ENCODE measurements at regions not wholly inside any gene's neighbourhood (a gene's known extent, or its start where the extent isn't known, plus 50 kb on each side); places are given as distances from the start of the nearest gene placed in this dataset.
"Not testable (repeated sequence)": the region's sequence is repeated elsewhere in the genome, so short reads cannot be mapped to it uniquely, and the experiment has no call there.

- no peak for DNase-seq
Observed at GRCh38 chr14:26655128-26655527, 57.3 kb upstream of the NOVA1 start.

GRCh38 chr14:26663506-26663905, 65.7 kb upstream of the NOVA1 start:
- no peak for DNase-seq

- not testable (repeated sequence) for DNase-seq
Observed at GRCh38 chr14:26678732-26679420, 81.0 kb upstream of the NOVA1 start.

- DNase-seq, result no peak
Observed at GRCh38 chr14:26685401-26685800, 87.6 kb upstream of the NOVA1 start.

GRCh38 chr14:26687301-26687837, 89.5 kb upstream of the NOVA1 start:
- DNase-seq, result no peak

GRCh38 chr14:26694521-26694920, 96.7 kb upstream of the NOVA1 start:
- DNase-seq, result no peak

- DNase-seq, result no peak
Observed at GRCh38 chr14:26702721-26703230, 104.9 kb upstream of the NOVA1 start.

GRCh38 chr14:26703686-26704366, 106.0 kb upstream of the NOVA1 start:
- DNase-seq, result no peak

- no peak for DNase-seq
Observed at GRCh38 chr14:26707234-26707633, 109.4 kb upstream of the NOVA1 start.

- no peak for DNase-seq
Observed at GRCh38 chr14:26709019-26709418, 111.2 kb upstream of the NOVA1 start.

GRCh38 chr14:26719514-26719913, 121.7 kb upstream of the NOVA1 start:
- DNase-seq, result no peak

GRCh38 chr14:26722258-26722657, 124.4 kb upstream of the NOVA1 start:
- no peak for DNase-seq

GRCh38 chr14:26729851-26730250, 132.0 kb upstream of the NOVA1 start:
- DNase-seq, result no peak

- no peak for DNase-seq
Observed at GRCh38 chr14:26730929-26731618, 133.2 kb upstream of the NOVA1 start.

GRCh38 chr14:26735811-26736210, 138.0 kb upstream of the NOVA1 start:
- no peak for DNase-seq

- DNase-seq, result no peak
Observed at GRCh38 chr14:26738571-26738970, 140.7 kb upstream of the NOVA1 start.

- no peak for DNase-seq
Observed at GRCh38 chr14:26741711-26742212, 143.9 kb upstream of the NOVA1 start.

- no peak for DNase-seq
Observed at GRCh38 chr14:26743284-26743683, 145.5 kb upstream of the NOVA1 start.

- no peak for DNase-seq
Observed at GRCh38 chr14:26744903-26745302, 147.1 kb upstream of the NOVA1 start.

GRCh38 chr14:26761532-26761931, 163.7 kb upstream of the NOVA1 start:
- peak; percentile 64 for DNase-seq

- no peak for DNase-seq
Observed at GRCh38 chr14:26765301-26765700, 167.5 kb upstream of the NOVA1 start.

- DNase-seq, result peak; percentile 61
Observed at GRCh38 chr14:26765768-26766520, 168.1 kb upstream of the NOVA1 start.

GRCh38 chr14:26766726-26767125, 168.9 kb upstream of the NOVA1 start:
- DNase-seq, result no peak
